NB4 (cell line): ENCODE measurements at regions not wholly inside any gene's neighbourhood (a gene's known extent, or its start where the extent isn't known, plus 50 kb on each side); places are given as distances from the start of the nearest gene placed in this dataset.

ENCODE experiments used
- DNase-seq: peaks from one replicate; pipeline ENCODE4 v3.0.0; 2010; ENCODE audit warnings: low read depth
- H3K4me3 ChIP-seq: one replicate; pipeline ENCODE4 v1.5.1; 2011; ENCODE audit warnings: mild to moderate bottlenecking, low read depth, low read length, moderate library complexity
- CTCF ChIP-seq: IDR thresholded peaks from one replicate; pipeline ENCODE4 v1.5.1; 2012; ENCODE audit warnings: low read depth, low read length
- MAX ChIP-seq: IDR thresholded peaks from 2 replicates; pipeline ENCODE4 v1.6.1; 2011; ENCODE audit warnings: low read depth, low read length
- MYC ChIP-seq: IDR thresholded peaks from 2 replicates; pipeline ENCODE4 v1.6.1; 2011; ENCODE audit warnings: low read depth, low read length
- POLR2A ChIP-seq: IDR thresholded peaks from 2 replicates; pipeline ENCODE4 v1.6.1; 2011; ENCODE audit warnings: mild to moderate bottlenecking; ENCODE audit not compliant: insufficient read length; ENCODE audit errors: extremely low read depth

GRCh38 chr13:61148211-61148610 lies 267.4 kb downstream of the PCDH20 start:
- no peak overlapping the region for H3K4me3 ChIP-seq
- TF ChIP-seq CTCF (no peak), MYC (no peak), MAX (no peak), POLR2A (no peak)
- DNase-seq: no peak

- TF ChIP-seq MYC (no peak), MAX (no peak), CTCF (no peak), POLR2A (no peak)
- H3K4me3 ChIP-seq: no peak overlapping the region
- DNase-seq: no peak
These were observed 269.1 kb downstream of the PCDH20 start for GRCh38 chr13:61146571-61146970.

GRCh38 chr13:61146158-61146557 lies 269.5 kb downstream of the PCDH20 start:
- TF ChIP-seq CTCF (no peak), MAX (no peak), MYC (no peak), POLR2A (no peak)
- DNase-seq: no peak

GRCh38 chr13:61144834-61145593 lies 270.6 kb downstream of the PCDH20 start:
- no peak overlapping the region for H3K4me3 ChIP-seq
- no peak for DNase-seq
- TF ChIP-seq POLR2A (no peak), MAX (no peak), MYC (no peak)

More at GRCh38 chr13:61146158-61146557, 269.5 kb downstream of the PCDH20 start:
- H3K4me3 ChIP-seq: no peak overlapping the region

- TF ChIP-seq POLR2A (no peak), MYC (no peak), CTCF (no peak), MAX (no peak)
- no peak overlapping the region for H3K4me3 ChIP-seq
- DNase-seq: no peak
These were observed 271.3 kb downstream of the PCDH20 start for GRCh38 chr13:61144301-61144700.

- no peak overlapping the region for H3K4me3 ChIP-seq
- DNase-seq: no peak
- TF ChIP-seq CTCF (no peak), MAX (no peak), POLR2A (no peak)
These were observed 273.1 kb downstream of the PCDH20 start for GRCh38 chr13:61142506-61142905.
